WTC11 (cell line): ENCODE measurements at regions not wholly inside any gene's neighbourhood (a gene's known extent, or its start where the extent isn't known, plus 50 kb on each side); places are given as distances from the start of the nearest gene placed in this dataset.

Source experiments
- ATAC-seq: fragments of 200-7000 bp; cut with Tn5 transposase; 2 replicates; pipeline ENCODE4 v1.10.0; 2021; ENCODE audit warnings: mild to moderate bottlenecking, moderate library complexity
- CTCF ChIA-PET: fragments of 300-600 bp; sonication (Branson Sonifier 250); formaldehyde crosslinking; loops from one replicate; lab custom pipeline; 2021; ENCODE audit warnings: antibody characterized with exemption; lab: Charles Lee
- POLR2A ChIA-PET: fragments of 350-600 bp; sonication (Branson Sonifier 250); formaldehyde crosslinking; loops from one replicate; lab custom pipeline; 2021; ENCODE audit warnings: antibody characterized with exemption; lab: Charles Lee
- DNase-seq: peaks from one replicate; pipeline ENCODE4 v3.0.0; 2021; ENCODE audit warnings: low spot score
- H3K27ac Mint-ChIP-seq: 2 replicates; pipeline ENCODE4 v1.8.0; 2021; ENCODE audit warnings: mixed read lengths
- H3K27me3 Mint-ChIP-seq: 2 replicates; pipeline ENCODE4 v1.8.0; 2021; ENCODE audit warnings: low read depth, mild to moderate bottlenecking, moderate library complexity, mixed read lengths
- H3K36me3 Mint-ChIP-seq: 2 replicates; pipeline ENCODE4 v1.8.0; 2021; ENCODE audit warnings: mixed read lengths
- H3K4me1 Mint-ChIP-seq: 2 replicates; pipeline ENCODE4 v1.8.0; 2022; ENCODE audit warnings: mixed read lengths
- H3K4me3 Mint-ChIP-seq: 2 replicates; pipeline ENCODE4 v1.8.0; 2021; ENCODE audit warnings: mild to moderate bottlenecking, moderate library complexity, mixed read lengths
- H3K9me3 Mint-ChIP-seq: 2 replicates; pipeline ENCODE4 v1.8.0; 2021; ENCODE audit warnings: mixed read lengths
- AFF4 ChIP-seq: sonication (generic); formaldehyde crosslinking; IDR thresholded peaks from 2 replicates; pipeline ENCODE4 v1.8.1; 2023; ENCODE audit warnings: mild to moderate bottlenecking, missing genetic modification reagents, borderline replicate concordance
- ATF3 ChIP-seq: sonication (generic); formaldehyde crosslinking; conservative IDR thresholded peaks from 2 replicates; pipeline ENCODE4 v1.8.1; 2022; ENCODE audit warnings: mild to moderate bottlenecking, missing genetic modification reagents
- CDX4 ChIP-seq: fragments of 250-450 bp; sonication (Bioruptor Pico); IDR thresholded peaks from 2 replicates; pipeline ENCODE4 v1.9.0; 2021; ENCODE audit warnings: moderate library complexity, mild to moderate bottlenecking, inconsistent platforms, borderline replicate concordance
- CREM ChIP-seq: sonication (generic); formaldehyde crosslinking; IDR thresholded peaks from 2 replicates; pipeline ENCODE4 v1.8.1; 2022; ENCODE audit warnings: mild to moderate bottlenecking, missing genetic modification reagents, moderate library complexity
- E2F1 ChIP-seq: sonication (generic); formaldehyde crosslinking; IDR thresholded peaks from 2 replicates; pipeline ENCODE4 v1.8.0; 2022; ENCODE audit warnings: mild to moderate bottlenecking, missing genetic modification reagents
- ERG ChIP-seq: fragments of 250-450 bp; sonication (Bioruptor Pico); IDR thresholded peaks from 2 replicates; pipeline ENCODE4 v1.8.0; 2021; ENCODE audit warnings: mild to moderate bottlenecking
- GABPB1 ChIP-seq: sonication (generic); formaldehyde crosslinking; IDR thresholded peaks from 2 replicates; pipeline ENCODE4 v1.8.1; 2023; ENCODE audit warnings: mild to moderate bottlenecking, missing genetic modification reagents
- MAX ChIP-seq: sonication (generic); formaldehyde crosslinking; IDR thresholded peaks from 2 replicates; pipeline ENCODE4 v1.8.0; 2022; ENCODE audit warnings: mild to moderate bottlenecking, missing genetic modification reagents
- OVOL2 ChIP-seq: fragments of 250-450 bp; sonication (Bioruptor Pico); IDR thresholded peaks from 2 replicates; pipeline ENCODE4 v1.9.0; 2021; ENCODE audit warnings: mild to moderate bottlenecking, borderline replicate concordance
- SMAD4 ChIP-seq: sonication (generic); formaldehyde crosslinking; IDR thresholded peaks from 2 replicates; pipeline ENCODE4 v1.8.0; 2022; ENCODE audit warnings: mild to moderate bottlenecking, missing genetic modification reagents
- STAT6 ChIP-seq: sonication (generic); formaldehyde crosslinking; conservative IDR thresholded peaks from 2 replicates; pipeline ENCODE4 v1.8.1; 2023; ENCODE audit warnings: mild to moderate bottlenecking, low read depth, missing genetic modification reagents, moderate library complexity
- TCF7 ChIP-seq: sonication (generic); formaldehyde crosslinking; IDR thresholded peaks from 2 replicates; pipeline ENCODE4 v1.8.0; 2022; ENCODE audit warnings: mild to moderate bottlenecking, low read depth, missing genetic modification reagents, moderate library complexity
- TEAD1 ChIP-seq: sonication (generic); formaldehyde crosslinking; IDR thresholded peaks from 2 replicates; pipeline ENCODE4 v1.8.0; 2022; ENCODE audit warnings: mild to moderate bottlenecking, missing genetic modification reagents
- USF1 ChIP-seq: sonication (generic); formaldehyde crosslinking; IDR thresholded peaks from 2 replicates; pipeline ENCODE4 v1.8.0; 2022; ENCODE audit warnings: mild to moderate bottlenecking, missing genetic modification reagents
- ZNF425 ChIP-seq: fragments of 250-450 bp; sonication (Bioruptor Pico); conservative IDR thresholded peaks from 2 replicates; pipeline ENCODE4 v1.9.0; 2021; ENCODE audit warnings: mild to moderate bottlenecking

GRCh38 chr16:5642436-5642835, 544.8 kb upstream of the EEF2KMT start (continued):
- TF ChIP-seq STAT6: no peak

GRCh38 chr16:5642011-5642410, 544.4 kb upstream of the EEF2KMT start:
- TF ChIP-seq TEAD1 (CRISPR knock-in tag) (no peak), USF1 (CRISPR knock-in tag) (no peak), TCF7 (CRISPR knock-in tag) (no peak), E2F1 (CRISPR knock-in tag) (no peak), GABPB1 (CRISPR knock-in tag) (no peak), ERG (CRISPR knock-in tag) (no peak), AFF4 (no peak), SMAD4 (no peak), CDX4 (CRISPR knock-in tag) (no peak)
- TF ChIP-seq, all 79 proteins: peak for 0
- DNase-seq (no peak), ATAC-seq (no peak)
- POLR2A ChIA-PET: no interaction called here
- peaks cover 3% of the 10 kb centered on the region for H3K27me3 Mint-ChIP-seq
- CTCF ChIA-PET: no interaction called here
- no peaks in the 10 kb centered on the region for H3K4me1 Mint-ChIP-seq
- no peak overlapping the region for H3K4me3 Mint-ChIP-seq
- peaks cover 91% of the 10 kb centered on the region for H3K9me3 Mint-ChIP-seq
- no peak overlapping the region for H3K27ac Mint-ChIP-seq
- H3K36me3 Mint-ChIP-seq: peaks cover 90% of the 10 kb centered on the region

GRCh38 chr16:5640883-5641282, 543.3 kb upstream of the EEF2KMT start:
- ATAC-seq: no peak
- H3K9me3 Mint-ChIP-seq: peaks cover 93% of the 10 kb centered on the region
- no peak overlapping the region for H3K4me3 Mint-ChIP-seq
- peaks cover 87% of the 10 kb centered on the region for H3K36me3 Mint-ChIP-seq
- CTCF ChIA-PET: no interaction called here
- POLR2A ChIA-PET: no interaction called here
- DNase-seq: no peak
- no peaks in the 10 kb centered on the region for H3K4me1 Mint-ChIP-seq
- no peak overlapping the region for H3K27ac Mint-ChIP-seq
- H3K27me3 Mint-ChIP-seq: peaks cover 3% of the 10 kb centered on the region
- TF ChIP-seq ATF3 (CRISPR knock-in tag): no peak
- TF ChIP-seq CREM: no peak
- TF ChIP-seq OVOL2 (CRISPR knock-in tag): no peak
- no peak for TF ChIP-seq ZNF425 (CRISPR knock-in tag)
- TF ChIP-seq MAX (CRISPR knock-in tag): no peak
- TF ChIP-seq AFF4: no peak
